ENCODE measurements at regions not wholly inside any gene's neighbourhood (a gene's known extent, or its start where the extent isn't known, plus 50 kb on each side); places are given as distances from the start of the nearest gene placed in this dataset.

DNA sequence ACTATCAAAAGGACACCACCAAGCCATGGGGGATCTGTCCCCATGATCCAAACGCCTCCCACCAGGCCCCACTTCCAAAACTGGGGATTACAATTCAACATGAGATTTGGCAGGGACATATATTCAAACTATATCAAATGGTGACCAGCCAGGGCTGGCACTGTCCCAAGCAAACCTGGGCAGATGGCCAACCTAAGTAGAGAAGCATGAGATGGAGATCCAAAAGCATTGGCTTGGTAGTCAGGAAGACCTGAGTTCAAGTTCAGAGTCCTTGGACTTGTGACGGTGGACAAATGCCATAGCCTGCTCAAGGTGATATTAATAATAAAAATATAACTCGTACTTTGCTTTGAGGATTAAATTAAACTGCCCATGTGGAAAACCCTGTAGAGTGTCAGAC is 79.2 kb upstream of the HS3ST1 start:
- H3K9ac ChIP-seq (replicated peaks in 1 of 4; ENCODE audit: extremely low read depth in 1 of 4, low read depth in 3 of 4, low read length in 3 of 4), result no peak overlapping the region
- no peak overlapping the region for H3K4me2 ChIP-seq (ENCODE audit: insufficient read depth in 1 of 2, low read depth in 2 of 2, low read length in 2 of 2)
- no peaks in the 10 kb centered on the region for H3K9me3 ChIP-seq (ENCODE audit: insufficient read depth in 2 of 2, low read depth in 1 of 2, low read length in 1 of 2)
- H3K79me2 ChIP-seq (ENCODE audit: control insufficient read depth in 1 of 2, insufficient read depth in 2 of 2, low read length in 2 of 2), result no peaks in the 10 kb centered on the region
- H2BK20ac ChIP-seq (ENCODE audit: low read length), result no peak overlapping the region
- H2BK15ac ChIP-seq (ENCODE audit: low read length), result no peak overlapping the region
- H3K79me1 ChIP-seq (ENCODE audit: low read depth, low read length), result no peaks in the 10 kb centered on the region
- H3K4me1 ChIP-seq (replicated peaks in 1 of 4; ENCODE audit: control insufficient read depth in 3 of 4, insufficient read depth in 4 of 4, low read length in 3 of 4), result no peaks in the 10 kb centered on the region
- no peak overlapping the region for H2AFZ ChIP-seq (ENCODE audit: low read length)
- H3K4ac ChIP-seq (replicated peaks; ENCODE audit: insufficient read length, low read depth, low read length), result no peak overlapping the region
- no peak overlapping the region for H4K5ac ChIP-seq (ENCODE audit: insufficient read length, low read depth, low read length)
- no peak overlapping the region for H3K18ac ChIP-seq (ENCODE audit: extremely low read depth, low read length)
- H3K27ac ChIP-seq (ENCODE audit: low read depth, low read length), result no peak overlapping the region
- no peaks in the 10 kb centered on the region for H3K23me2 ChIP-seq (ENCODE audit: low read depth, low read length)
- no peak overlapping the region for H3K23ac ChIP-seq (ENCODE audit: insufficient read length)
- H3K14ac ChIP-seq (ENCODE audit: insufficient read length), result no peak overlapping the region
- POLR2A ChIA-PET (ENCODE audit: partially characterized antibody), result no interaction called here
- no peak for DNase-seq (ENCODE audit: low read depth in 1 of 2, low spot score in 2 of 2)
- no peak overlapping the region for H2BK5ac ChIP-seq (ENCODE audit: low read depth, low read length)
- no peak overlapping the region for H4K91ac ChIP-seq (replicated peaks; ENCODE audit: insufficient read length, low read length)
- H2BK12ac ChIP-seq (ENCODE audit: low read depth, low read length), result no peak overlapping the region
- no peak overlapping the region for H2AK5ac ChIP-seq (ENCODE audit: low read depth, low read length)
- 93% methylated on average over 3 of the region's 3 CpGs; no CpG with 5 or more reads in 1 of the 2 experiments for WGBS, 2 experiments (ENCODE audit: extremely low coverage in 1 of 2, insufficient coverage in 1 of 2, insufficient read length in 1 of 2, insufficient replicate concordance in 2 of 2, low coverage in 1 of 2, low lambda C conversion rate in 2 of 2, missing lambda C conversion rate in 1 of 2)
- H3K27me3 ChIP-seq (replicated peaks in 1 of 4; ENCODE audit: control insufficient read depth in 3 of 4, extremely low read depth in 1 of 4, insufficient read depth in 3 of 4, low read length in 3 of 4), result no peaks in the 10 kb centered on the region
- CTCF ChIA-PET (ENCODE audit: partially characterized antibody), result no interaction called here
- H4K20me1 ChIP-seq (replicated peaks in 1 of 2; ENCODE audit: control insufficient read depth in 1 of 2, insufficient read depth in 2 of 2, low read length in 2 of 2), result no peaks in the 10 kb centered on the region
- no peak overlapping the region for H2BK120ac ChIP-seq (replicated peaks; ENCODE audit: low read depth, low read length)
- no peak overlapping the region for H3K56ac ChIP-seq (replicated peaks; ENCODE audit: insufficient read length, low read depth, low read length)
- no peak overlapping the region; the same call in 1 of the 2 replicates for H4K8ac ChIP-seq (ENCODE audit: extremely low read depth, insufficient read depth, low read length)
- H3K36me3 ChIP-seq (ENCODE audit: control insufficient read depth in 2 of 4, insufficient read depth in 4 of 4, low read length in 3 of 4), result no peaks in the 10 kb centered on the region
- no peak overlapping the region for H3K4me3 ChIP-seq (ENCODE audit: extremely low read depth in 1 of 4, insufficient read depth in 2 of 4, low read depth in 3 of 4, low read length in 4 of 4)
- no peak for FAIRE-seq
- TF ChIP-seq GABPA (IDR thresholded peaks at IDR 0.05; ENCODE audit: borderline replicate concordance, insufficient read depth, low read length) (no peak), SP4 (IDR thresholded peaks at IDR 0.05; ENCODE audit: low read length) (no peak), RBBP5 (IDR thresholded peaks at IDR 0.05; ENCODE audit: borderline replicate concordance, low read depth, low read length) (no peak), RNF2 (IDR thresholded peaks at IDR 0.05; ENCODE audit: borderline replicate concordance, low read depth, low read length, missing control alignments, poor library complexity, severe bottlenecking) (no peak), EP300 (IDR thresholded peaks at IDR 0.05; ENCODE audit: borderline replicate concordance in 1 of 2, low read depth in 2 of 2, low read length in 2 of 2) (no peak), FOSL1 (IDR thresholded peaks at IDR 0.05; ENCODE audit: insufficient read depth, low read depth, low read length) (no peak), KDM1A (IDR thresholded peaks at IDR 0.05; ENCODE audit: borderline replicate concordance, low read length) (no peak), CBX5 (IDR thresholded peaks at IDR 0.05; ENCODE audit: low read depth, low read length) (no peak), NRF1 (IDR thresholded peaks at IDR 0.05; ENCODE audit: low read depth, low read length) (no peak), RFX5 (IDR thresholded peaks at IDR 0.05; ENCODE audit: borderline replicate concordance, low read depth, low read length) (no peak), RAD21 (IDR thresholded peaks at IDR 0.05 in 1 of 2, conservative IDR thresholded peaks at IDR 0.05 in 1 of 2; ENCODE audit: low read depth in 2 of 2, low read length in 2 of 2) (no peak), SP1 (IDR thresholded peaks at IDR 0.05; ENCODE audit: low read depth, low read length) (no peak), PHF8 (conservative IDR thresholded peaks at IDR 0.05; ENCODE audit: low read depth, low read length) (no peak), SP2 (IDR thresholded peaks at IDR 0.05; ENCODE audit: low read length) (no peak), RXRA (IDR thresholded peaks at IDR 0.05; ENCODE audit: insufficient read depth, low read depth, low read length) (no peak)
